H9 (cell line): ENCODE measurements at regions not wholly inside any gene's neighbourhood (a gene's known extent, or its start where the extent isn't known, plus 50 kb on each side); places are given as distances from the start of the nearest gene placed in this dataset.

Experiments used
- DNase-seq: peaks from one replicate; pipeline ENCODE4 v3.0.0-alpha.2; 2017
- H2AFZ ChIP-seq: one replicate; pipeline ENCODE4 v1.6.1; 2013; ENCODE audit warnings: mild to moderate bottlenecking, low read length, control low read depth, moderate library complexity
- H2AK5ac ChIP-seq: 2 replicates; pipeline ENCODE4 v1.6.1; 2013; ENCODE audit warnings: low read length, control low read depth, mixed read lengths; ENCODE audit not compliant: insufficient read length
- H2BK120ac ChIP-seq: one replicate; pipeline ENCODE4 v1.6.1; 2013; ENCODE audit warnings: low read depth, mild to moderate bottlenecking, low read length, control low read depth, inconsistent platforms; ENCODE audit not compliant: poor library complexity, severe bottlenecking
- H2BK12ac ChIP-seq: 2 replicates; pipeline ENCODE4 v1.6.1; 2013; ENCODE audit warnings: low read length, control low read depth, mixed read lengths, low read depth; ENCODE audit not compliant: insufficient read length
- H2BK15ac ChIP-seq: 2 replicates; pipeline ENCODE4 v1.6.1; 2013; ENCODE audit warnings: low read depth, low read length, control low read depth
- H2BK20ac ChIP-seq: one replicate; pipeline ENCODE4 v1.6.1; 2013; ENCODE audit warnings: low read depth, mild to moderate bottlenecking, low read length, control low read depth, inconsistent platforms; ENCODE audit not compliant: poor library complexity, severe bottlenecking
- H2BK5ac ChIP-seq: 2 replicates; pipeline ENCODE4 v1.6.1; 2013; ENCODE audit warnings: low read length, control low read depth, mixed read lengths; ENCODE audit not compliant: insufficient read length
- H3K14ac ChIP-seq: 2 replicates; pipeline ENCODE4 v1.6.1; 2013; ENCODE audit warnings: low read length, control low read depth; ENCODE audit not compliant: insufficient read depth
- H3K18ac ChIP-seq: 2 replicates; pipeline ENCODE4 v1.6.1; 2013; ENCODE audit warnings: low read depth, mild to moderate bottlenecking, mixed read lengths, low read length, control low read depth; ENCODE audit not compliant: insufficient read length
- H3K23ac ChIP-seq: 2 replicates; pipeline ENCODE4 v1.6.1; 2013; ENCODE audit warnings: low read length, control low read depth, mixed read lengths, low read depth; ENCODE audit not compliant: insufficient read length
- H3K23me2 ChIP-seq: 2 replicates; pipeline ENCODE4 v1.6.1; 2013; ENCODE audit warnings: low read depth, mild to moderate bottlenecking, mixed read lengths, low read length, control low read depth; ENCODE audit not compliant: insufficient read length, poor library complexity, severe bottlenecking
- H3K27ac ChIP-seq: 2 replicates; pipeline ENCODE4 v1.5.1; 2013; ENCODE audit warnings: low read length, control low read depth, mixed read lengths, low read depth; ENCODE audit not compliant: insufficient read length
- H3K27me3 ChIP-seq: 2 replicates; pipeline ENCODE4 v1.6.1; 2013; ENCODE audit warnings: low read length, control low read depth, inconsistent platforms; ENCODE audit not compliant: insufficient read depth
- H3K4ac ChIP-seq: 2 replicates; pipeline ENCODE4 v1.6.1; 2013; ENCODE audit warnings: low read depth, mild to moderate bottlenecking, control low read depth, inconsistent platforms, low read length, moderate library complexity
- H3K4me1 ChIP-seq: 2 replicates; pipeline ENCODE4 v1.6.1; 2013; ENCODE audit warnings: low read length, control low read depth, inconsistent platforms; ENCODE audit not compliant: insufficient read depth
- H3K4me2 ChIP-seq: 2 replicates; pipeline ENCODE4 v1.6.1; 2013; ENCODE audit warnings: low read length, control low read depth, mixed read lengths; ENCODE audit not compliant: insufficient read length, insufficient read depth
- H3K56ac ChIP-seq: 2 replicates; pipeline ENCODE4 v1.6.1; 2013; ENCODE audit warnings: low read depth, mild to moderate bottlenecking, mixed read lengths, low read length, control low read depth; ENCODE audit not compliant: insufficient read length
- H3K79me1 ChIP-seq: 2 replicates; pipeline ENCODE4 v1.6.1; 2013; ENCODE audit warnings: low read depth, mild to moderate bottlenecking, moderate library complexity, low read length, control low read depth, inconsistent platforms; ENCODE audit not compliant: insufficient read depth, poor library complexity, severe bottlenecking
- H3K79me2 ChIP-seq: 2 replicates; pipeline ENCODE4 v1.6.1; 2013; ENCODE audit warnings: low read length, control low read depth, inconsistent platforms; ENCODE audit not compliant: insufficient read depth
- H3K9ac ChIP-seq: 2 replicates; pipeline ENCODE4 v1.6.1; 2013; ENCODE audit warnings: low read length, control low read depth, mixed read lengths; ENCODE audit not compliant: insufficient read length; ENCODE audit errors: extremely low read depth
- H3K9me3 ChIP-seq: one replicate; pipeline ENCODE4 v1.6.1; 2013; ENCODE audit warnings: low read depth, low read length, inconsistent platforms; ENCODE audit not compliant: control insufficient read depth
- H3T11ph ChIP-seq: one replicate; pipeline ENCODE4 v1.6.1; 2013; ENCODE audit warnings: mild to moderate bottlenecking, low read length, control low read depth, inconsistent platforms
- H4K20me1 ChIP-seq: one replicate; pipeline ENCODE4 v1.6.1; 2013; ENCODE audit not compliant: control insufficient read depth, insufficient read length, insufficient read depth
- H4K5ac ChIP-seq: 2 replicates; pipeline ENCODE4 v1.6.1; 2013; ENCODE audit warnings: low read depth, mild to moderate bottlenecking, mixed read lengths, low read length, control low read depth; ENCODE audit not compliant: insufficient read length
- H4K8ac ChIP-seq: replicated peaks from 2 replicates; pipeline ENCODE4 v1.6.1; 2013; ENCODE audit warnings: low read length, control low read depth, mixed read lengths, low read depth; ENCODE audit not compliant: insufficient read length
- H4K91ac ChIP-seq: 2 replicates; pipeline ENCODE4 v1.6.1; 2013; ENCODE audit warnings: low read depth, mild to moderate bottlenecking, moderate library complexity, mixed read lengths, low read length, control low read depth; ENCODE audit not compliant: insufficient read length
- H3K27ac Mint-ChIP-seq, 3 experiments: 2 replicates in 2 of 3; 3 replicates in 1 of 3; pipeline ENCODE4 v1.8.0; 2020 to 2021; ENCODE audit warnings: mixed read lengths in 3 of 3, mild to moderate bottlenecking in 1 of 3, moderate library complexity in 1 of 3
- H3K27me3 Mint-ChIP-seq: 2 replicates; pipeline ENCODE4 v1.8.0; 2021; ENCODE audit warnings: low read depth, mild to moderate bottlenecking, moderate library complexity, mixed read lengths
- H3K36me3 Mint-ChIP-seq, 3 experiments: 2 replicates in 2 of 3; 3 replicates in 1 of 3; pipeline ENCODE4 v1.8.0; 2020 to 2021; ENCODE audit warnings: low read depth in 3 of 3, mixed read lengths in 3 of 3; ENCODE audit not compliant: insufficient read depth in 1 of 3
- H3K4me1 Mint-ChIP-seq, 2 experiments: 2 replicates each; pipeline ENCODE4 v1.8.0; 2020; ENCODE audit warnings: mixed read lengths in 2 of 2
- H3K4me3 Mint-ChIP-seq, 2 experiments: 2 replicates in 1 of 2; 3 replicates in 1 of 2; pipeline ENCODE4 v1.8.0; 2020 to 2021; ENCODE audit warnings: mild to moderate bottlenecking in 2 of 2, mixed read lengths in 2 of 2, moderate library complexity in 1 of 2
- H3K9me3 Mint-ChIP-seq, 2 experiments: 2 replicates in 1 of 2; 3 replicates in 1 of 2; pipeline ENCODE4 v1.8.0; 2020; ENCODE audit warnings: mild to moderate bottlenecking in 2 of 2, mixed read lengths in 2 of 2, moderate library complexity in 1 of 2
- WGBS: extraction: QIAGEN DNeasy Blood & Tissue Kit; methylation state at CpG from one replicate; pipeline ENCODE4 v1.1.7; 2013; ENCODE audit warnings: missing lambda C conversion rate, low lambda C conversion rate, mixed read lengths; ENCODE audit not compliant: insufficient read length; ENCODE audit errors: extremely low coverage; 5-methylcytosine and 5-hydroxymethylcytosine counted together
- TF ChIP-seq, protein P1 (sequence below): fragments of 200-600 bp; sonication (generic); conservative IDR thresholded peaks from 3 replicates; pipeline ENCODE4 v1.8.0; 2021; ENCODE audit warnings: antibody characterized with exemption, mild to moderate bottlenecking

DNA sequence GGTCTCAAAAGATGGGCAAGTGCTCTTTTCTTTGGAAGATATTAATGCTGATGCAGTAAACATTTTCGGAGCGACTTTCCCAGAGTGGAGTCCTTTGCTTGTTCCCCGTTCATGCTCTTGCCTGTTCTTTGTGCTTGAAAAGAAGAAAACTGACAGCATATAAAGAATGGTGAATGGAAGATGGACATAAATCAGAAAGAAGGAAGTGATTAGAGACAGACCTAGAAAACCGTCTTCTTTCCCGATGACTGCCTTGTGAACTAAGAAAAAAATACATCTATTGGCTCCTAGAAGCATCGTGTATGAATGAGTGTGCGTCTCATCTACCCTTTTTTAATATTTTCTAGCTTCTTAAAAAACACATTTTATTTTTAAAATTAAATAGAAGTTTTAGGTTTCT lies 740.1 kb upstream of the FANCL start:
- Histone ChIP-seq H2BK5ac (no peak overlapping the region), H3K79me1 (no peaks in the 10 kb centered on the region), H3K56ac (no peak overlapping the region), H3K27ac (no peak overlapping the region), H3K23me2 (no peaks in the 10 kb centered on the region), H3K79me2 (no peaks in the 10 kb centered on the region), H4K8ac (no peak overlapping the region), H4K91ac (no peak overlapping the region), H2AFZ (no peak overlapping the region), H3K27me3 (no peaks in the 10 kb centered on the region), H2AK5ac (no peak overlapping the region), H3K4me2 (no peak overlapping the region), H3K14ac (no peak overlapping the region), H3K9me3 (no peaks in the 10 kb centered on the region), H3K4ac (no peak overlapping the region), H2BK15ac (no peak overlapping the region), H2BK20ac (no peak overlapping the region), H3K4me1 (peaks cover 9% of the 10 kb centered on the region; the same call in 1 of the 2 replicates), H3K9ac (no peak overlapping the region), H4K20me1 (no peaks in the 10 kb centered on the region), H3K18ac (no peak overlapping the region), H4K5ac (no peak overlapping the region), H3T11ph (no peak overlapping the region), H3K23ac (no peak overlapping the region), H2BK12ac (no peak overlapping the region), H2BK120ac (no peak overlapping the region)
- no peaks in the 10 kb centered on the region for H3K36me3 Mint-ChIP-seq
- H3K9me3 Mint-ChIP-seq, result no peaks in the 10 kb centered on the region
- no CpG with 5 or more reads among the region's 7 CpGs for WGBS
- TF ChIP-seq, protein P1, sequence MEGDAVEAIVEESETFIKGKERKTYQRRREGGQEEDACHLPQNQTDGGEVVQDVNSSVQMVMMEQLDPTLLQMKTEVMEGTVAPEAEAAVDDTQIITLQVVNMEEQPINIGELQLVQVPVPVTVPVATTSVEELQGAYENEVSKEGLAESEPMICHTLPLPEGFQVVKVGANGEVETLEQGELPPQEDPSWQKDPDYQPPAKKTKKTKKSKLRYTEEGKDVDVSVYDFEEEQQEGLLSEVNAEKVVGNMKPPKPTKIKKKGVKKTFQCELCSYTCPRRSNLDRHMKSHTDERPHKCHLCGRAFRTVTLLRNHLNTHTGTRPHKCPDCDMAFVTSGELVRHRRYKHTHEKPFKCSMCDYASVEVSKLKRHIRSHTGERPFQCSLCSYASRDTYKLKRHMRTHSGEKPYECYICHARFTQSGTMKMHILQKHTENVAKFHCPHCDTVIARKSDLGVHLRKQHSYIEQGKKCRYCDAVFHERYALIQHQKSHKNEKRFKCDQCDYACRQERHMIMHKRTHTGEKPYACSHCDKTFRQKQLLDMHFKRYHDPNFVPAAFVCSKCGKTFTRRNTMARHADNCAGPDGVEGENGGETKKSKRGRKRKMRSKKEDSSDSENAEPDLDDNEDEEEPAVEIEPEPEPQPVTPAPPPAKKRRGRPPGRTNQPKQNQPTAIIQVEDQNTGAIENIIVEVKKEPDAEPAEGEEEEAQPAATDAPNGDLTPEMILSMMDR, result no peak
- no peak overlapping the region for H3K27ac Mint-ChIP-seq
- DNase-seq, result no peak
- H3K27me3 Mint-ChIP-seq, result no peaks in the 10 kb centered on the region
- H3K4me3 Mint-ChIP-seq, result no peak overlapping the region
- peaks cover 40 to 42% of the 10 kb centered on the region in 2 experiments for H3K4me1 Mint-ChIP-seq
